GM12878 (cell line): ENCODE measurements at regions not wholly inside any gene's neighbourhood (a gene's known extent, or its start where the extent isn't known, plus 50 kb on each side); places are given as distances from the start of the nearest gene placed in this dataset.

Experiments used
- ATAC-seq: fragments of 200-7000 bp; cut with Tn5 transposase; 3 replicates; pipeline ENCODE4 v1.9.1; 2020; ENCODE audit warnings: mild to moderate bottlenecking, moderate library complexity
- BruUV-seq: library from RNA; stranded (reverse); fragments of 400-500 nt; replicated peaks from 2 replicates; lab custom pipeline; 2021; lab: Mats Ljungman, UMichigan
- CTCF ChIA-PET: fragments of 300-600 bp; sonication (Branson Sonifier 250); formaldehyde crosslinking; extraction: SDS; loops from one replicate; lab custom pipeline; 2021; ENCODE audit warnings: inconsistent platforms; lab: Yijun Ruan, JAX
- POLR2A ChIA-PET: fragments of 350-600 bp; formaldehyde crosslinking; extraction: SDS; loops from one replicate; lab custom pipeline; 2021; ENCODE audit warnings: inconsistent platforms; lab: Charles Lee
- RAD21 ChIA-PET: fragments of 300-600 bp; sonication (Branson Sonifier 250); formaldehyde crosslinking; loops from one replicate; lab custom pipeline; 2023; ENCODE audit warnings: antibody characterized with exemption; ENCODE audit not compliant: unreplicated experiment; lab: Charles Lee
- SMC1A ChIA-PET: fragments of 300-600 bp; sonication (Branson Sonifier 250); formaldehyde crosslinking; loops from one replicate; lab custom pipeline; 2023; ENCODE audit not compliant: unreplicated experiment, uncharacterized antibody; lab: Charles Lee
- DNase-seq: peaks from one replicate; pipeline ENCODE4 v3.0.0-alpha.2; 2011; ENCODE audit warnings: low read depth, low spot score
- FAIRE-seq: peaks from 3 replicates; lab custom pipeline; 2011; peaks lifted over from hg19 to GRCh38; lab: Jason Lieb, UNC
- H2AFZ ChIP-seq: 2 replicates; pipeline ENCODE4 v1.6.0; 2011; ENCODE audit warnings: low read depth, low read length, control low read depth; ENCODE audit not compliant: control insufficient read depth
- H3K27ac ChIP-seq: 2 replicates; pipeline ENCODE4 v1.5.1; 2011; ENCODE audit warnings: control low read depth; ENCODE audit not compliant: control insufficient read depth, insufficient read depth
- H3K27me3 ChIP-seq, 2 experiments: replicated peaks in 1 of 2; 2 replicates each; pipeline versions ENCODE4 v1.6.0 to v1.6.1; 2011; ENCODE audit warnings: low read length in 1 of 2; ENCODE audit not compliant: control insufficient read depth in 2 of 2, insufficient read depth in 2 of 2
- H3K36me3 ChIP-seq, 2 experiments: 2 replicates each; pipeline ENCODE4 v1.5.1; 2011; ENCODE audit warnings: low read length in 1 of 2; ENCODE audit not compliant: control insufficient read depth in 2 of 2, insufficient read depth in 2 of 2
- H3K4me1 ChIP-seq: 2 replicates; pipeline ENCODE4 v1.6.1; 2011; ENCODE audit warnings: mild to moderate bottlenecking, low read length, moderate library complexity, mixed read lengths; ENCODE audit not compliant: control insufficient read depth, insufficient read depth
- H3K4me2 ChIP-seq: 2 replicates; pipeline ENCODE4 v1.6.0; 2011; ENCODE audit warnings: control low read depth; ENCODE audit not compliant: control insufficient read depth, insufficient read depth
- H3K4me3 ChIP-seq: fragments of 200-600 bp; sonication (generic); 2 replicates; pipeline ENCODE4 v1.5.1; 2016
- H3K79me2 ChIP-seq: 2 replicates; pipeline ENCODE4 v1.6.0; 2011; ENCODE audit warnings: low read length; ENCODE audit not compliant: control insufficient read depth, insufficient read depth
- H3K9ac ChIP-seq: 2 replicates; pipeline ENCODE4 v1.8.0; 2011; ENCODE audit warnings: low read length, control low read depth, mixed read lengths; ENCODE audit not compliant: control insufficient read depth, insufficient read depth
- H3K9me3 ChIP-seq: replicated peaks from 3 replicates; pipeline ENCODE4 v1.5.1; 2011; ENCODE audit warnings: mild to moderate bottlenecking, low read length; ENCODE audit not compliant: control insufficient read depth, insufficient read depth
- H4K20me1 ChIP-seq: 2 replicates; pipeline ENCODE4 v1.6.0; 2011; ENCODE audit not compliant: control insufficient read depth, insufficient read depth
- CBFB ChIP-seq: IDR thresholded peaks from 2 replicates; pipeline ENCODE4 v1.6.1; 2016; ENCODE audit warnings: antibody characterized with exemption, low read depth
- CUX1 ChIP-seq: IDR thresholded peaks from 2 replicates; pipeline ENCODE4 v1.6.1; 2012; ENCODE audit warnings: improper control_type of control experiment, low read depth, low read length; ENCODE audit not compliant: insufficient replicate concordance
- E4F1 ChIP-seq: fragments of 450-650 bp; IDR thresholded peaks from 2 replicates; pipeline ENCODE4 v1.6.1; 2018; ENCODE audit warnings: borderline replicate concordance, mild to moderate bottlenecking; ENCODE audit not compliant: partially characterized antibody
- IRF3 ChIP-seq: fragments of 450-650 bp; IDR thresholded peaks from 2 replicates; pipeline ENCODE4 v1.6.1; 2014; ENCODE audit warnings: mild to moderate bottlenecking
- MYC ChIP-seq: IDR thresholded peaks from 2 replicates; pipeline ENCODE4 v1.6.1; 2011; ENCODE audit warnings: mild to moderate bottlenecking, low read length, moderate library complexity, inconsistent platforms; ENCODE audit not compliant: insufficient read depth, insufficient replicate concordance, insufficient read length, severe bottlenecking
- NFXL1 ChIP-seq: fragments of 450-650 bp; IDR thresholded peaks from 2 replicates; pipeline ENCODE4 v1.6.1; 2017; ENCODE audit warnings: antibody characterized with exemption, mild to moderate bottlenecking, borderline replicate concordance
- SP1 ChIP-seq: IDR thresholded peaks from one replicate; pipeline ENCODE4 v1.6.1; 2011; ENCODE audit warnings: low read depth, low read length
- STAT1 ChIP-seq: fragments of 450-650 bp; conservative IDR thresholded peaks from 2 replicates; pipeline ENCODE4 v1.6.1; 2014; ENCODE audit warnings: antibody characterized with exemption, mild to moderate bottlenecking
- ZNF687 ChIP-seq: fragments of 450-650 bp; IDR thresholded peaks from 2 replicates; pipeline ENCODE4 v1.6.1; 2017; ENCODE audit warnings: mild to moderate bottlenecking, moderate library complexity
- WGBS: methylation state at CpG from one replicate; pipeline ENCODE4 v1.1.6; 2016; ENCODE audit warnings: low lambda C conversion rate; ENCODE audit not compliant: insufficient replicate concordance, insufficient coverage; ENCODE audit errors: missing lambda C conversion rate; 5-methylcytosine and 5-hydroxymethylcytosine counted together
- in situ Hi-C: fragments of 300-500 bp; cut with MboI; formaldehyde crosslinking; loops from 9 replicates; pipeline ENCODE4 v1.14.3; 2018; ENCODE audit warnings: mixed read lengths
- intact Hi-C: fragments of 100-400 bp; cut with micrococcal nuclease; formaldehyde crosslinking; loops from one replicate; pipeline ENCODE4 v1.14.2; 2022; ENCODE audit not compliant: unreplicated experiment

GRCh38 chr2:7278984-7279383 is 361.8 kb downstream of the RNF144A start (continued):
- TF ChIP-seq MYC = no peak
- TF ChIP-seq SP1 = no peak
- TF ChIP-seq IRF3 = no peak
- no peak for TF ChIP-seq STAT1

- H3K9ac ChIP-seq = no peak overlapping the region
- H3K4me1 ChIP-seq = peaks cover 20% of the 10 kb centered on the region
- no peak overlapping the region for H3K27ac ChIP-seq
- ChIA-PET SMC1A (no interaction called here), POLR2A (no interaction called here), RAD21 (interaction anchor here (1.2 kb wide), 1 partner anchor 76 kb away, joined by 5 read pairs; no protein-coding TSS in a partner anchor), CTCF (no interaction called here)
- FAIRE-seq (no peak), DNase-seq (no peak), ATAC-seq (no peak)
- no peaks in the 10 kb centered on the region for H3K9me3 ChIP-seq
- no peaks in the 10 kb centered on the region for H3K36me3 ChIP-seq
- BruUV-seq = no TSS peak
- in situ Hi-C loops = no loop called here
- 0 out of 4 replicates have a peak, but pooled peaks cover 0 to 1% of the 10 kb centered on the region in 2 experiments for H3K27me3 ChIP-seq
- H4K20me1 ChIP-seq = no peaks in the 10 kb centered on the region
- 43% methylated on average over 7 of the region's 7 CpGs for WGBS
- no peak overlapping the region for H2AFZ ChIP-seq
- intact Hi-C loops = no loop called here
- H3K4me2 ChIP-seq = no peak overlapping the region
- no peaks in the 10 kb centered on the region for H3K79me2 ChIP-seq
- H3K4me3 ChIP-seq = no peak overlapping the region
- TF ChIP-seq E4F1 = no peak
- no peak for TF ChIP-seq CUX1
- no peak for TF ChIP-seq ZNF687
- no peak for TF ChIP-seq CBFB
- no peak for TF ChIP-seq NFXL1
Observed at GRCh38 chr2:7279421-7279949, 362.3 kb downstream of the RNF144A start.
